ENCODE measurements at regions not wholly inside any gene's neighbourhood (a gene's known extent, or its start where the extent isn't known, plus 50 kb on each side); places are given as distances from the start of the nearest gene placed in this dataset.
"Not testable (repeated sequence)": the region's sequence is repeated elsewhere in the genome, so short reads cannot be mapped to it uniquely, and the experiment has no call there.

DNA sequence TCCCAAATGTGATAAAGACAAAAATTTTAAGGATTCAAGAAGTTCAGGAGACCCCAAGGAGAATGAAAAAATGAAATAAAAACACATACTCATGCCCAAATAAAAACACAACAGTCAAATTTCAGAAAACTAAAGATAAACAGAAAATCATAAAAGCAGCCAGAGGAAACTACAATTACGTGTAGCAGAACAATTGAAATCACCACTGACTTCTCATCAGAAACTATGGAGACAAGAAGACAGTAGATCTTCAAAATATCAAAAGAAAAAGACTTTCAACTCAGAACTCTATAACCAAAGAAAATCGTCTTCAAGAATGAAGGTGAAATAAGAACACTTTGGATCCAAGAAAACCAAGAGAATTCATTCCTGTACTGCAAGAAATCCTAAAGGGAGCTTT, 54.9 kb downstream of the DIO3 start:
- no peak for DNase-seq

GRCh38 chr14:101619484-101619883, 58.2 kb downstream of the DIO3 start:
- DNase-seq = no peak

GRCh38 chr14:101620031-101620788, 58.9 kb downstream of the DIO3 start:
- no peak for DNase-seq

- DNase-seq = no peak
These were observed 59.8 kb downstream of the DIO3 start for GRCh38 chr14:101620821-101621785.

DNA sequence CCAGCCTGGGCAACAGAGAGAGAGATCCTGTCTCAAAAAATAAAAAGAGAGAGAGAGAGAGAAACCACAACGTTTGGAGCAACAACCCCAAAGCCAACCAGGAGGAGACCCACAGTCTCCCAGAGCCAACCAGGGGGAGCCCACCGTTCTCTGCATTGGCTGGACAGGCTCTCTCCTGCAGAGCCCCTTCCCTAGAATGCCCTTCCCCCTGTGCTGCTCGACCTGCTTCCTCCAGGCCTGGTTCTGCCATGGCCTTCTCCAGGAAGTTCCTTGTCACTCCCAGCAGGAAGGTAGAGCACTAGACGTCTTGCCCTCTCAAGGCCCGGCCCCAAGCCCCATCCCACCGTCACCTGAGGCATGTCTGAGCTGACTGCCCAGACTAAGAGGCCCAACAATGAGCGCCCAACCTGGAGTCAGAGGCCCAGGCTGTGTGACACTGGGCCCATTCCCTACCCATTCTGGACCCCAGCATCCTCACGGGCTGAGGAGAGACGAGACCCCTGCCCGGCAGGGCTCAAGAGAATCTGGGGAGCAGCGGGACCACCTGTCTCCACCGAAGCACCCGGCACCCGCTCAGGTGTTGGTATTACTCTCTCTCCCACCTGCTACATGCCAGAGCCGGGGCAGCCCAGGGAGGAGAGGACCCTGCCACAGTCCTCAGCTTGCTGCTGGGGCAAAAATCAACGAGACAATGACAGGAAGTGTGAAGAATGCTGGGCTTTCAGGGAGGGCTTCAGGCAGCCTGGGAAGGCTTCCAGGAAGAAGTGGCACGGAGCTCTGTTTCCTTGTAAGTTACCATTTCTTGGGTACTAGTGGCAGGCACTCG, 61.2 kb downstream of the DIO3 start:
- no peak for DNase-seq

- no peak for DNase-seq
These were observed 61.7 kb downstream of the DIO3 start for GRCh38 chr14:101623077-101623372.

DNA sequence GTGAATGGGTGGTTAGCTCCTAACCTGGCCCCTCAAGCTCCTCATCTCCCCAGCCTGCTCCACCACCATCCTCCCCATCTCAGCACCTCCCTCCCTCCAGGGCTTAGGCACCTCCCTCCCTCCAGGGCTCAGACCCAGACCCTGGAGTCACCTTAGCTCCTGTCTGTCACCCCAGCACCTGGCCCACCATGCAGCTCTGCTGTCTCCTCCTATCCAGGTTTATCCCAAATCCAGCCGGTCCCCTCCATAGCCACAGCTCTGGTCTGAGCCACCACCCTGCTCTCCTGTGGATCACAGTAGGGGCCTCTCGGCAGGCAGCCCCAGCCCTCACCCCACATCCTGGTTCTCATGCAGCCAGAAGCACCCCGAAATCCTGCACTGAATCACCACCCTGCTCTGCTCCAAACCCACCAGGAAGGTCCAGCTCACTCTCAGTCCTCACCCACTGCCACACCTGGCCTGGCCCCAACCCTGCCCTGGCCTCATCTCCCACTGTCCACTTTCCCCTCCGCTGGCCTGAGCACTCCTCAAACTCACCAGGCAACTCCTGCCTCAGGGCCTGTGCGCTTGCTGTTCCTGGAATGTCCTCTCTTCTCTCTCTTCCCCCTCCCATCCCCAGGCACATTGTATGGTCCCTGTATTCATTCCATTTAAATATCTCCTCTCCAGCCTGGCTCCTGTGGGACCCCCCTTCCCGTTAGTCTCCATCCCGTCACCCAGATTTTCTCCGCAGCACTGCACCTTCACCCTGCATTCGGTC, 62.6 kb downstream of the DIO3 start:
- DNase-seq = no peak

GRCh38 chr14:101624536-101624935, 63.2 kb downstream of the DIO3 start:
- DNase-seq = no peak

- no peak for DNase-seq
These were observed 64.2 kb downstream of the DIO3 start for GRCh38 chr14:101625336-101626097.

GRCh38 chr14:101626331-101626730, 65.0 kb downstream of the DIO3 start:
- no peak for DNase-seq

DNA sequence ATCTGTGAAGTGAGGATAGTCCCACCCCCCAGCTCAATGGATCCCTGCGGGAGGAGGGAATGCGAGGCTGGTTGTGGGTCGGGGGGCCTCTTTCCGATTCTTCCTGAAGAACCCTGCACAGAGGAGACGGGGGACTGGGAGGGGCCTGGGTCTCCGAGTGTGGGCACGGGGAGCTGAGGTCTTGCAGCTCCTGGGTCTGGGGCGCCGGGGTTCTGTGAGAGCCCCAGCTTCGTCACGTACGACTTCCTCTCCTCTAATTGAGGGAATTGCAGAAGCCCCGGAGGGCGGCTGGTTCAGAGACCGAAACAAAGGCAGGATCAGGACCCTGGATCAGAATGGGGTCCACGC, 66.6 kb downstream of the DIO3 start:
- DNase-seq = no peak

DNA sequence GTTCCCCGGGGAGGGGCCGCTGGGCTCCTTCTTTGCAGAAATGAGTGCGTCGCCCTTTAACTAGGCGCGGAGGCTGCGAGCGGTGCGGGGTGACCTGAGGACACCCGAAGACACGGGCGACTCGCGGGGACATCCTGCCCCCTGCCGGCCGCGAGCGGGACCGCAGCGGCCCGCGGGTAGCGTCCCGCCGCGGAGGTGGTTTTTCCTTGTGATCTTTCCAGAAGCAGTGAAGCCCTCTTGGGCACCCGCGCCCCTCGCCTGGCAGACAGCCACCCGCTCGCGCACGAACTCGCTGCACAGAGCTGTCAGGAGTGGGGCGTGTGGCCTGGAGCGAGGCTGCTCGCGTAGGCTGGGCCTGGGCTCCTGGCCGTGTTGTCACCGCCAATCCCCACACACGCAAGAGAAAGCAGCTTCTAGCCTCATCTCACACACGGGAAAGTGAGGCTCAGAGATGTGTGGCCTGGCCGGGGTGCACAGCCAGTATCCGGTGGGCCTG, 67.2 kb downstream of the DIO3 start:
- peak; percentile 26 to 36 for DNase-seq

DNA sequence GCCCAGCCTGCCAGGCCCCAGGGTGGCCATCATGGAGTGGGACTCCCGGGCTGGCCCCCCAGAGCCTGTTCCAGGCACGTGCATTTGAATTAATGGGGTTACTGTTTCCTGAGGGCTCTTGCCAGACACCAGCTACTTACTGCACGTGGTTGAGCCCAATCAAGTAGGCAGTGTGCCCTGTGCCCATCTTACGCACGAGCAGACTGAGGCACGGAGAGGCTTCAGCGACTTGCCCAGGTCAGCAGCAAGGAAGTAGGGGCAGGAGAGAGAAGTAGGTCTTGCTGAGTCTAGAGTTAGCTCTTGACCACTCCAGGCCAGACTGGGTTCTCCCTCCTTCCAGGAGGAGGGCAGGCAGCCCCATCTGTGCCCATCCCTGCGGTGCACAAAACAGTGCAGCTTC, 67.7 kb downstream of the DIO3 start:
- no peak for DNase-seq

DNA sequence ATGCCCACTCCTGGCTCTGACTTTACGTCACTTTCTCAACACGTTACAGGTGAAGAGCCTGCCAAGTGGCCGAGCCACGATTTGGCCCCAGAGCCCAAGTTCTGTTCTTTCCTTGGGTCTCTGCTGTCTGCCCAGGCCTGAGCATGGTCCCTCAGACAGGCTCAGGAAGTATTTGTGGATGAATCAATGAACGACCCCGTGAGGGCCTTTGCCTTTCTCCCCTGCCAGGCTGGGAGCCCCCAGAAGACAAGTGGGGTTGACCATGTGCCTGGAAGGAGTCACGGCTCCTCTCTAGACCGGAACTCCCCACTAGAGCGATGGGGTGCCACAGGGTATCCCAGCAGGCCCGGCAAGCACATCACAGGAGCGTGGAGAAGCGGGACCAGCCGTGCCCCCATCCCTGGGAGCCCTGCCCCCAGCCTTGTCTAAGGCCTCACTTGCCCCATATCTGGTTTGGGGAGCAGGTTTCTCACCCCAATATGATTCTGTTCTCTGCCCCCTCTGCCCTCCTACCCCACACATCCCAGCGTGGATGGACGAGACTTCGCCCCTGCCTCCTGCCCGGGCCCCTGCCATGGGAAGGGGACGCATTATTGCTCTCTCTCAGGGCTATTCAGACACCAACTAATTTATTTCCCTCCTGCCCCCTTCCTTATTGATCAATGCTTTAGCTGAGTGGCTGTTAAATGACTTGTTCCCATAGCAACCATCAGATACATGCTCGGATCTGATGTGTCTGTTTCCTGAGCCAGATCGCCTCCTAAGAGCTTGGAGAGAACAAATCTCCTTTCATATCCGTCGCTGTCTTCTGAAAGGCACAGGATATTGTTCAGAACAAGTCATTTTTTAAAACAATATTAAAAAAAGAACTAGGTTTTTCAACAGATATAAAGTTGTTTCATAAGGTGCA, 69.0 kb downstream of the DIO3 start:
- no peak for DNase-seq

DNA sequence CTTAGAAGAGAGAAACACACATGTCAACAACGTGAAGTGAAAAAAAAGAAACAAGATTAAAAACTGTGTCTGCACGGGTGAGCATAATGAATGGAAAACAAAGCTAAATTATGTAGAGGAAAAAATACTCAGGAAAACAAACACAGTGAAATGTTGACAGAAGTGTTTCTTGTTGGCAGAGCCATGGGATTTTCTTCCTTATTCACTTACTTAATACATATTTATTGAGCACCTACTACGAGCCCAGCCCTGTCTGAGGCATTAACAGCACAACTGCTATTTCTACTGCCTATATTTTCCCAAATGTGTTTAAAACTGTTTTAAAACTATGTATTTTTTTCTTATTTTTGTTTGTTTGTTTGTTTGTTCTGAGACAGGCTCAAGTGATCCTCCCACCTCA, 69.9 kb downstream of the DIO3 start:
- DNase-seq = no peak

GRCh38 chr14:101631970-101632369, 70.7 kb downstream of the DIO3 start:
- DNase-seq = not testable (repeated sequence)

GRCh38 chr14:101632520-101632919, 71.2 kb downstream of the DIO3 start:
- no peak for DNase-seq

DNA sequence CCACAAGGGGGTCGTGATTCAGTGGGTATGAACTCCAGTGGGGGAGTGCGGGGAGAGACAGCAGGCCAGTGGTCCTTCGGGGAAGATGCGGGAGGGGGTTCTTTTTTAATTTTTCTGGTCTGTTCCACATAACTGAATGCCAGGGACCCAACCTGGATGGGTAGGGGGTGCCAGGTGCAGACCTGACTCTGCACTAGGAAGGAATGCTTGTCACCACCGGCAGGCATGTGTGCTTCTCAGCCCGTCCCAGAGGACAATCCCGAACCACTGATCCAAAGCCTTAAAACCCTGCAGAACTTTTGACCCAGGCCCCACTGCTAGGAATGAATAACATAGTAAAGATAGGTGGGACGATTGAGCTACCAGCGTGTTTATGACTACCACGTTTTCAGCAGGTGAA, 72.0 kb downstream of the DIO3 start:
- no peak for DNase-seq

- no peak for DNase-seq
These were observed 73.0 kb downstream of the DIO3 start for GRCh38 chr14:101634202-101634849.
